ENCODE measurements at regions not wholly inside any gene's neighbourhood (a gene's known extent, or its start where the extent isn't known, plus 50 kb on each side); places are given as distances from the start of the nearest gene placed in this dataset.
A peak's percentile ranks its signal among the peaks of the same experiment; 100 is the strongest.

DNA sequence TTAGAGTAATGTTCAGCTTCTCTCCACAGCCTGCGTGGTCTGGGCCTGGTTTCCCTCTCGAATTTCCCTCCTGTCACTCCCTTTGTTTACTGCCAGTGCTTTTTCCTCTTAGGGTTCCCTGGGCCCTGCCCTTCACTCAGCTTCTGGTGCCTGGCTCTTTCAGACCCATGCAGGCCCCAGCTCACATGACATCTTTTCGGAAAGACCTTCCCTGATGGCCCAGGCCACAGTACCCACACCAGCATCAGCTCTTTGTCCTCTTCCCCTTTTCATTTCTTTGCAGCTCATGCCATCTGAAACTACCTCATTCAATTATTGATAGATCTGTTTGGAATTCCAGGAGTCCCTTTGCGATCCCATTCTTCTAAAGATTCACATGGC is 68.1 kb upstream of the ABL1 start:
- H3K9me3 Mint-ChIP-seq, result no peaks in the 10 kb centered on the region
- Histone ChIP-seq H3K27ac (ENCODE audit: low read depth, low read length) (no peak overlapping the region), H3K9me3 (ENCODE audit: control insufficient read depth, low read length) (no peaks in the 10 kb centered on the region), H3K36me3 (ENCODE audit: control insufficient read depth, insufficient read depth, low read length) (no peaks in the 10 kb centered on the region), H3K9ac (ENCODE audit: extremely low read depth, low read length, poor library complexity, severe bottlenecking) (no peak overlapping the region), H3K4me1 (ENCODE audit: control insufficient read depth, insufficient read depth, low read length) (no peaks in the 10 kb centered on the region), H3K4me3 (ENCODE audit: low read length) (no peak overlapping the region), H3K27me3 (ENCODE audit: control insufficient read depth, insufficient read depth, low read length, poor library complexity, severe bottlenecking) (no peaks in the 10 kb centered on the region)
- DNase-seq, result no peak
- H3K4me1 Mint-ChIP-seq, result peaks cover 17% of the 10 kb centered on the region
- H3K27me3 Mint-ChIP-seq (ENCODE audit: insufficient read depth), result no peaks in the 10 kb centered on the region
- H3K36me3 Mint-ChIP-seq (ENCODE audit: low read depth), result no peaks in the 10 kb centered on the region
- no peak overlapping the region for H3K4me3 Mint-ChIP-seq
- H3K27ac Mint-ChIP-seq, result peak overlapping the region; percentile 27
- WGBS, 2 experiments (ENCODE audit: insufficient coverage in 1 of 2, insufficient read length in 1 of 2), result 84 to 86% methylated on average over 4 of the region's 4 CpGs
- TF ChIP-seq, protein P1, sequence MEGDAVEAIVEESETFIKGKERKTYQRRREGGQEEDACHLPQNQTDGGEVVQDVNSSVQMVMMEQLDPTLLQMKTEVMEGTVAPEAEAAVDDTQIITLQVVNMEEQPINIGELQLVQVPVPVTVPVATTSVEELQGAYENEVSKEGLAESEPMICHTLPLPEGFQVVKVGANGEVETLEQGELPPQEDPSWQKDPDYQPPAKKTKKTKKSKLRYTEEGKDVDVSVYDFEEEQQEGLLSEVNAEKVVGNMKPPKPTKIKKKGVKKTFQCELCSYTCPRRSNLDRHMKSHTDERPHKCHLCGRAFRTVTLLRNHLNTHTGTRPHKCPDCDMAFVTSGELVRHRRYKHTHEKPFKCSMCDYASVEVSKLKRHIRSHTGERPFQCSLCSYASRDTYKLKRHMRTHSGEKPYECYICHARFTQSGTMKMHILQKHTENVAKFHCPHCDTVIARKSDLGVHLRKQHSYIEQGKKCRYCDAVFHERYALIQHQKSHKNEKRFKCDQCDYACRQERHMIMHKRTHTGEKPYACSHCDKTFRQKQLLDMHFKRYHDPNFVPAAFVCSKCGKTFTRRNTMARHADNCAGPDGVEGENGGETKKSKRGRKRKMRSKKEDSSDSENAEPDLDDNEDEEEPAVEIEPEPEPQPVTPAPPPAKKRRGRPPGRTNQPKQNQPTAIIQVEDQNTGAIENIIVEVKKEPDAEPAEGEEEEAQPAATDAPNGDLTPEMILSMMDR (conservative IDR thresholded peaks at IDR 0.05), result no peak

DNA sequence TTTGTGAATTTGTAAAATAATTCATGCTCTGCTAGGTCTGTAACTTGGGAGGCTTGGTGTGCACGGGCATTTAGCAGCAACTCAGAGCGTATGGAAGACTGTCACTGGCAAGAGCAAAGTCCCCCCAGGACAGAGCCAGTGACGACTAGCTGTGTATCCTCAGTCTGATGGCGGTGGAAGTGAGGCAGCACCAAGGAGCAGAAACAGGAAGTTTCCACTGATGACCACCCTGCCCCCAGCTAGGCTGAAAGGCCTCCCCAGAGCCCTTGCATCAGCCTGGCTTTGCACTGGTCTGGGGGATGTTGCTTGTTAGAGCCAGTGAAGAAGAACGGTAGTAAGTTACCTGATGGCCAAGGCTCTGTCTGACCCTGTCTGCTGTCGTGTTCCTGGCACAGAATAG is 66.8 kb upstream of the ABL1 start:
- Histone ChIP-seq H3K27ac (ENCODE audit: low read depth, low read length) (no peak overlapping the region), H3K9me3 (ENCODE audit: control insufficient read depth, low read length) (no peaks in the 10 kb centered on the region), H3K27me3 (ENCODE audit: control insufficient read depth, insufficient read depth, low read length, poor library complexity, severe bottlenecking) (no peaks in the 10 kb centered on the region), H3K36me3 (ENCODE audit: control insufficient read depth, insufficient read depth, low read length) (no peaks in the 10 kb centered on the region), H3K9ac (ENCODE audit: extremely low read depth, low read length, poor library complexity, severe bottlenecking) (no peak overlapping the region), H3K4me1 (ENCODE audit: control insufficient read depth, insufficient read depth, low read length) (no peaks in the 10 kb centered on the region), H3K4me3 (ENCODE audit: low read length) (no peak overlapping the region)
- peak; percentile 63 for DNase-seq
- WGBS, 2 experiments (ENCODE audit: insufficient coverage in 1 of 2, insufficient read length in 1 of 2), result 60 to 71% methylated on average over 5 to 6 of the region's 6 CpGs
- H3K4me3 Mint-ChIP-seq, result no peak overlapping the region
- no peaks in the 10 kb centered on the region for H3K36me3 Mint-ChIP-seq (ENCODE audit: low read depth)
- H3K27me3 Mint-ChIP-seq (ENCODE audit: insufficient read depth), result no peaks in the 10 kb centered on the region
- no peaks in the 10 kb centered on the region for H3K9me3 Mint-ChIP-seq
- peak overlapping the region; percentile 49 for H3K27ac Mint-ChIP-seq
- H3K4me1 Mint-ChIP-seq, result peaks cover 17% of the 10 kb centered on the region
- TF ChIP-seq, protein P1 (conservative IDR thresholded peaks at IDR 0.05), result no peak

DNA sequence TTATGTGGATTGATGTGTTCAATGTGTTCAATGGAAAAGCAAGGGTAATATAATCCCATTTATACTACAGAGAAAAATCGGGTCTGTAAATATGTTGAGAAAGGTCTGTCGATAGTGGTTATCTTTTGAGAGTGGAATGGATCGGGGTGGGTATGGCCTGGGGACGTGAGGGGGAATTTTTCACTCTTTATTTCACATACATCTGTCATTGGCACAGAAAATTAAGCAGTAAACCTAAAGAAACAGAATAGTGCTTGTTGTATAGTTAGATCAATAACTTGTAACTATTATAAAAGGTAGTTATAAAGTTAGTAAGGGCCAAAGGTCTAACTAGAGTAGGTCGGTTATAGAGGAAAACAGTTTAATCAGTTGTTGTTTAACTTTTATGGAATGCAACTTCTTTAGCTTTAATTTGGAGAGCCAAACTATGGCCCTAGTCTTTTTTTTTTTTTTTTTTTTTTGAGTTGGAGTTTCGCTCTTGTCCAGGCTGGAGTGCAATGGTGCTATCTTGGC is 66.1 kb upstream of the ABL1 start:
- no peaks in the 10 kb centered on the region for H3K9me3 Mint-ChIP-seq
- DNase-seq, result no peak
- H3K27me3 Mint-ChIP-seq (ENCODE audit: insufficient read depth), result no peaks in the 10 kb centered on the region
- no peak overlapping the region for H3K4me3 Mint-ChIP-seq
- Histone ChIP-seq H3K27me3 (ENCODE audit: control insufficient read depth, insufficient read depth, low read length, poor library complexity, severe bottlenecking) (no peaks in the 10 kb centered on the region), H3K36me3 (ENCODE audit: control insufficient read depth, insufficient read depth, low read length) (no peaks in the 10 kb centered on the region), H3K9me3 (ENCODE audit: control insufficient read depth, low read length) (no peaks in the 10 kb centered on the region), H3K9ac (ENCODE audit: extremely low read depth, low read length, poor library complexity, severe bottlenecking) (no peak overlapping the region), H3K27ac (ENCODE audit: low read depth, low read length) (no peak overlapping the region), H3K4me1 (ENCODE audit: control insufficient read depth, insufficient read depth, low read length) (no peaks in the 10 kb centered on the region), H3K4me3 (ENCODE audit: low read length) (no peak overlapping the region)
- no peaks in the 10 kb centered on the region for H3K36me3 Mint-ChIP-seq (ENCODE audit: low read depth)
- peak overlapping the region; percentile 49 for H3K27ac Mint-ChIP-seq
- WGBS, 2 experiments (ENCODE audit: insufficient coverage in 1 of 2, insufficient read length in 1 of 2), result 84% methylated on average over 3 of the region's 6 CpGs; no CpG with 5 or more reads in 1 of the 2 experiments
- peaks cover 17% of the 10 kb centered on the region for H3K4me1 Mint-ChIP-seq
- TF ChIP-seq, protein P1 (conservative IDR thresholded peaks at IDR 0.05), result no peak
